ENCODE measurements at regions not wholly inside any gene's neighbourhood (a gene's known extent, or its start where the extent isn't known, plus 50 kb on each side); places are given as distances from the start of the nearest gene placed in this dataset.

DNA sequence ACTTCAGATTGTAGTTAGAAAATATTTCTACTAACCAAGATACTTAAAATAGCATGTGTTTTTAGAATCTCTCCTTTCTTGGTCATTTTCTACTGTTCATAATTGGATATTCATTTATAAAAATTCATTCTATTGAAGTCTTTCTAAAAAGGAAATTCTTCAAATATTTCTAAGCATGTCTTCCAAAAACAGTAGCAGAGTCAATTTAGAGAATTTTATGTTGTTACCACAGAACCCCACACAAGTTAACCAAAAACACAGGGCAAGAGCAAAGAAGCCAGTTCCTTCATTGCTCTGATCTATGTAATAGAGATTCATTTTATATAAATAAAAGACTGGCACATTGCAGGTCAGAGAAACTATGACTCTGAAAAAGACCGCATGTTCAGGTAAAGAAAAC is 345.1 kb upstream of the PITX2 start:
- no peak for TF ChIP-seq POLR2A (IDR thresholded peaks at IDR 0.05)
- TF ChIP-seq, protein P1, sequence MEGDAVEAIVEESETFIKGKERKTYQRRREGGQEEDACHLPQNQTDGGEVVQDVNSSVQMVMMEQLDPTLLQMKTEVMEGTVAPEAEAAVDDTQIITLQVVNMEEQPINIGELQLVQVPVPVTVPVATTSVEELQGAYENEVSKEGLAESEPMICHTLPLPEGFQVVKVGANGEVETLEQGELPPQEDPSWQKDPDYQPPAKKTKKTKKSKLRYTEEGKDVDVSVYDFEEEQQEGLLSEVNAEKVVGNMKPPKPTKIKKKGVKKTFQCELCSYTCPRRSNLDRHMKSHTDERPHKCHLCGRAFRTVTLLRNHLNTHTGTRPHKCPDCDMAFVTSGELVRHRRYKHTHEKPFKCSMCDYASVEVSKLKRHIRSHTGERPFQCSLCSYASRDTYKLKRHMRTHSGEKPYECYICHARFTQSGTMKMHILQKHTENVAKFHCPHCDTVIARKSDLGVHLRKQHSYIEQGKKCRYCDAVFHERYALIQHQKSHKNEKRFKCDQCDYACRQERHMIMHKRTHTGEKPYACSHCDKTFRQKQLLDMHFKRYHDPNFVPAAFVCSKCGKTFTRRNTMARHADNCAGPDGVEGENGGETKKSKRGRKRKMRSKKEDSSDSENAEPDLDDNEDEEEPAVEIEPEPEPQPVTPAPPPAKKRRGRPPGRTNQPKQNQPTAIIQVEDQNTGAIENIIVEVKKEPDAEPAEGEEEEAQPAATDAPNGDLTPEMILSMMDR (IDR thresholded peaks at IDR 0.05): no peak
